ENCODE measurements at regions not wholly inside any gene's neighbourhood (a gene's known extent, or its start where the extent isn't known, plus 50 kb on each side); places are given as distances from the start of the nearest gene placed in this dataset.

DNA sequence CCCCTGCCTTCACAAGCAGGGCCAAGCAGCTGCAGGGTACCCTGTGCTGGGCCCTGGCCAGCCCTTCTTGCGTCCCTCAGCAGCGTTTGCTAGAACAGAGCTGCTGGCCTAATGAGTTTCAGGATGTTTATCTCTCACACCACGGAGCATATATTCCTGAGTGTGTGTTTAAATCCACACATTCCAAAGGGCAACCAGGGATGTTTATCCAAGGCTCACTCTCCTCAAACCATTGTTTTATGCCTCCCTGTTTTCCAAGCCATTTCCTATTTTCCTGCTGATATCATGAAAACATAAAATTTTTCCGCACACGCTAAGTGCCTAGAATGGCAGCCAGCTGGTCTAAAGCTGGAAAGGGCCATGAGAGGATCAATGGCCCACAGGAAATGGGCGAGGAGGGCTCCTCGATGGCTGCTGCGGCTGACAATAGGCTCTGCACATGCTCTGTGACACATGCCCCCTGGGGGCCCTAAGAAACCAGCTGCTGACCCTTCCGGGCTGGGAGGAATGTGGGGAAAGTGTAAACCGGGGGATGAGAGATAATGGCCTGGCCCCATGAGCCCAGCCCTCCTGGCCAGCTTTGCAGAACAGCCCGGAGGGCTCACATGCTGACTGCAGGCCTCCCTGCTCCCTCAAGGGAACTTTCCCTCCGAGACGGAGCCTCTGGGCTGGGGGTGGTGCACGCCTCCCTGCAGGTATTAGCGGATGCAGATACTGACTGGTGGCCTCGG, 194.0 kb downstream of the NDUFA10 start:
- peak in 1 of 2 donors; percentile 13 for DNase-seq

GRCh38 chr2:239830121-239831000, 194.8 kb downstream of the NDUFA10 start:
- DNase-seq: peak in 1 of 2 donors; percentile 16

GRCh38 chr2:239829326-239829725, 195.8 kb downstream of the NDUFA10 start:
- DNase-seq: peak in 1 of 2 donors; percentile 6

DNA sequence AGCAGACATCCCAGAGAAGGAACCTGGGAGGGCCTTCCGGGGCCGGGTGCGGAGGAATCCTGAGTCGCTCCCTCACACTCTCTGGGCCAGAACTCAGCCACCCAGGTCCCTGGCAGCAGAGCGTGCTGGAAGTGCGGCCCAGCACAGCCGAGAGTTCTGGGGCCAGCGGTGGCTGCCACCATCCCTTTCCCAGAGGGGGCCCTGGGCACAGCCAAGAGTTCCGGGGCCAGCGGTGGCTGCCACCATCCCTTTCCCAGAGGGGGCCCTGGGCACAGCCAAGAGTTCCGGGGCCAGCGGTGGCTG, 196.2 kb downstream of the NDUFA10 start:
- DNase-seq: peak in 1 of 2 donors; percentile 1

DNA sequence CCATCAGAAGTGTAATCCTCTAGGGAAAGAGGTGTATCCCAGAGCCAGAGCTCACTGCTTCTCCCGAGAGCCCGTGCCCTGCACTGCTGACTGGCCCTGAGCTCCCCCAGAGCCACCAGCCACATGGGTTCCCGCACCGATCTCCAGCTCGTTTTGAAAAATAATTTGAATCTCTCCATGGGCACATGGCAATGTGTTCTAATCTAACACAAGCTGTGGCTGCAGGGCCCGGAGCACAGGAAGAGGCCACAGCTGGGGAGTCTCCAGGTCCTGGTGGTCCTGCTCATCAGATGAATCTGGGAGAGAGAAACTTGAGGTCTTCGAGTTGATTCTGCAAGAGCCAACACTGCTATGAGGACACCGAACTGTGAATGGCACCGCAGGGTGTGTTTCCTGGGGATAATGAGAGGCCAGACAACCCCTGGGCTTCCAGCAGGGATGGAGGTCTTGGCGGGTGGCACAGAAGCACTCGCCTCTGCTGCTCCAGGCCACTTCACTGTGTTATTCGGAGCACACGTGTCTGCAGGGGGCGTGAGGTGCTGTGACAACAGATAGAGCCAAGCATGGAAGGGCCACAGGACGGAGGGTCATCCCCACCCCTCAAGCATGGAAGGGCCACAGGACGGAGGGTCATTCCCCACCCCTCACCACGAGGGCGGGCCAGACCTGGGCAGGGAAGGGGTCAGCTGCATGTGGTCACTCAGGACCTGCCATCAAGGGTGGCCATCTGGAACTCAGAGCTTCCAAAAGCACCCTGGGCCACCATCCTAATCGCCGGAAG, 196.8 kb downstream of the NDUFA10 start:
- DNase-seq: peak in 1 of 2 donors; percentile 8

DNA sequence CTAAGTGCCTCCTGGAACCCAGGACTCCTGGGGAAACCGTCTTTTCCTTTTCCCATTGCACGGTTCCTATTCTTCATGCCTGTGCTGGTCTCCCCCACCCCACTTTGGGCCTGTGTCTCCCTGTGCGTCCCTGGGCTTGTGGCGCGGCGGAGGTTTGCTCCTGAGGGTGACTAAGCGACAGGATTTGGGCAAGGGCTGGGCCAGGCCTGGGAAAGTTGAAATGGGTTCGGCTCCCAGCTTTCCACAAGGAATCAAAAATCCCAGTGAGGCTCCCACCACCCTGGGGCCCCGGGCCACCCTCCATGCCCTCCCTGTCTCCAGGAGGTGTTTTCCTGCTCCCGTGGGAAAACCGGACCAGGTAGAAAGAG, 197.6 kb downstream of the NDUFA10 start:
- peak in 1 of 2 donors; percentile 4 for DNase-seq

- peak in 1 of 2 donors; percentile 11 for DNase-seq
Measured at GRCh38 chr2:239826786-239827522, 198.2 kb downstream of the NDUFA10 start.

DNA sequence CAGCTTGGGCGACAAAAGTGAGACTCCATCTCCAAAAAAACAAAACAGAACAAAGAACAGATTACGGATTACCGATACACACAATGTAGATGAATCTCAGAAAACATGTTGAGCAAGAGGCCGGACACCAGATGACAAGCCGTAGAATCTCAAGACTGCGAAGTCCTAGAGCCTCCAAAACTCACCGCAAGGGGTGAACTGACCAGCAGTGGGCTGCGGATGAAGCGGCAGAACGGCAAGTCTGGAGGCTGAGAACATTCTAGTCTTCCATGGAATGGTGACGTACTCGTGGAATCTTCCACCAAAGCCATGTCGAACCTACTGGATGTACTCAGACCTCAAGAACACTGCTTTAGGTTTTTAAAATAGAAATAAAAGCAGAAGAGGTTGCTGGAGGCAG, 198.8 kb downstream of the NDUFA10 start:
- peak in 1 of 2 donors; percentile 7 for DNase-seq

DNA sequence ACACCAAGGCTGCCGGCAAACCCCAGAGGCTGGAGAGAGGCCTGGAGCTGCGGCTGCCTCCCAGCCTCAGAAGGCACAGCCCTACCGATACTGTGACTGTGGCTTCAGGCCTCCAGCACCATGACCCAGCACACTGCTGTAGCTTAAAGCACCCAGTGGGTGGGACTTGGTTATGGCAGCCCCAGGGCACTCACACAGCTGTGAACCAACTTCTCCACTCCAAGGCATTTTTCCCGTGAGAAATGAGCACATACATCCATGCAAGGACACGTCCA, 199.5 kb downstream of the NDUFA10 start:
- DNase-seq: no peak

GRCh38 chr2:239824866-239825704, 200.1 kb downstream of the NDUFA10 start:
- peak in 1 of 2 donors; percentile 11 for DNase-seq

GRCh38 chr2:239824046-239824694, 201.0 kb downstream of the NDUFA10 start:
- DNase-seq: peak in 1 of 2 donors; percentile 8

DNA sequence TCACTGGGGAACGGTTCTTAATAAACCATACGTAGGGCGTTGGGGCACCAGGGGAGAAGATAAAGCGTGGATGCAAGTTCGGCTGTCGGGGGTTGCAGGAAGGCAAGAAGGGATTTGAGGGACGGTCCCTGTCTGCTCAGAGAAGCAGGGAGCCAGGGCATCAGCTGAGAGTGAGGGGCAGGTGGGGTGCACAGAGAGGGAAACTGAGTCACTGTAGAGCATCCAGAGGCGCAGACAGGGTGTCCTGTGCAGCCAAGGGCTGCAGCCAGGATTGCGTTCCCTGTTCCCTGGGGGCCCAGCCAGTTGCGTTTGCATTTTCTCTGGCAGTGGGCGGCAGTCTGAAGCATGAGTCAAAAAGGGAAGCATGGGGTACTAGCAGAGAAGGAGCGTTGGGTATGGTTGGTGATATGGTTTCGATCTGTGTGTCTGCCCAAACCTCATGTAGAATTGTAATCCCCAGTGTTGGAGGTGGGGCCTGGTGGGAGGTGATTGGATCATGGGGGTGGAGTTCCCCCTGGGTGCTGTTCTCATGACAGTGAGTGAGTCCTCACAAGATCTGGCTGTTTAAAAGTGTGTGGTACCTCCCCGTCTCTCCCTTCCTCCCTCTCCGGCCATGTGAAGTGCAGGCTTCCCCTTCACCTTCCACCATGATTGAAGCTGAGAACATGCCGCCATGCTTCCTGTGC, 202.9 kb downstream of the NDUFA10 start:
- DNase-seq: peak; percentile 13 to 19

DNA sequence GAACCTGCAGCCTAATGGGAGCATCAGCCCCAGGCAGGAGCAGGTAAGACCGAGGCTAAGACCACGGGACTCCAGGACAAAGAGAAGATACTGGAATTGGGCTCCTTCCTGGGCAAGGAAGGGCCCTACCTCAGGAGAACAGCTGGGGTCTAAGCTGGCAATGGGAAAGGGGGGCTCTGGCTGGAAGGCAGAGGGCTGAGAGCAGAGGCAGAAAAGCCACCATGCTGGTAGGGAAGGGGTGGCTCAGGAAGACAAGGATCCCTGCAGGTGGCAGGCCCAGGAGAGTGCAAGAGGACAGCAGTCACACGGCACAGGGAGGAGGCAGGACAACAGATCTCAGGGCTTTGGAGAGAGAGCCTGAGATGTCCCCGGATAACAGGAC, 203.5 kb downstream of the NDUFA10 start:
- DNase-seq: no peak

DNA sequence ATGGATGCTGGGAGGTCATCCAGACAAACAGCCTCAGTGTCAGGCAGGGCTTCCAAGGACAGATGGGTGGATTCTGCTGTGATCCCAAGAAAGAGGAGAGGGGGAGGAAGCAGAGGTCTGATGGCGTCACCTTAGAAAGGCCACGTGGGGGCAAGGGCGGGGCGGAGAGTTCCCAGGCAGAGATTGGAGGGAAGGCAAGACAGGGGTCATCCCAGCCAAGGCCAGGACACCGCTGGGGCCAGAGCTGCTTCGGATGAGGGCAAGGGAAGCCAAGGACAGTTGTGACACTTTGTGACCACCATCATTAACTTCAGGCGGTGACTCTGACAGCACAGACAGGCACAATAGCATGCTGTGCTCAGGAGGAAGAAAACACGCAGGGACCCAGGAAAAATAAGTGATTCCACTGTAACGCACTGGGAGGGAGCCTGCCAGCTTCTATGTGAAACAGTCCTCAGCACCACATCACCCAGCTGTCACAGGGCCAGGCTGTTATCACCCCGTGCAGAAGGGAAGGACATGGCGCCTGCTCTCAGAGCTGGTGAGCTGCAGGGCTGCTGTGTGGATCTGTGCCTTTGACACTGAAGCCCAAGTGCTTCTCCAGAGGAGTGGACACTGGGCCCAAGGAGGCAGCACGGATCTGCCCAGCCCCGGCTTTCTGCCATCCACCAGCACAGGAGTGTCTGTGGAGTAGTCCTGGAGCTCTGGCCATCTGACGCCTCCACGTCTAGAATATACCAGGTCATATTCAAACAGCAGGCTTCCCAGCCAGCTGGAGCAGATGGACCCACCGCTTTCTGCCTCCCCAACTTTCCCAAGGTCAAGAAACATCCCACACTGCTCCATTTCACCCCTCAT, 204.1 kb downstream of the NDUFA10 start:
- peak in 1 of 2 donors; percentile 9 for DNase-seq

GRCh38 chr2:239819974-239820555, 205.1 kb downstream of the NDUFA10 start:
- DNase-seq: peak; percentile 14 to 28

DNA sequence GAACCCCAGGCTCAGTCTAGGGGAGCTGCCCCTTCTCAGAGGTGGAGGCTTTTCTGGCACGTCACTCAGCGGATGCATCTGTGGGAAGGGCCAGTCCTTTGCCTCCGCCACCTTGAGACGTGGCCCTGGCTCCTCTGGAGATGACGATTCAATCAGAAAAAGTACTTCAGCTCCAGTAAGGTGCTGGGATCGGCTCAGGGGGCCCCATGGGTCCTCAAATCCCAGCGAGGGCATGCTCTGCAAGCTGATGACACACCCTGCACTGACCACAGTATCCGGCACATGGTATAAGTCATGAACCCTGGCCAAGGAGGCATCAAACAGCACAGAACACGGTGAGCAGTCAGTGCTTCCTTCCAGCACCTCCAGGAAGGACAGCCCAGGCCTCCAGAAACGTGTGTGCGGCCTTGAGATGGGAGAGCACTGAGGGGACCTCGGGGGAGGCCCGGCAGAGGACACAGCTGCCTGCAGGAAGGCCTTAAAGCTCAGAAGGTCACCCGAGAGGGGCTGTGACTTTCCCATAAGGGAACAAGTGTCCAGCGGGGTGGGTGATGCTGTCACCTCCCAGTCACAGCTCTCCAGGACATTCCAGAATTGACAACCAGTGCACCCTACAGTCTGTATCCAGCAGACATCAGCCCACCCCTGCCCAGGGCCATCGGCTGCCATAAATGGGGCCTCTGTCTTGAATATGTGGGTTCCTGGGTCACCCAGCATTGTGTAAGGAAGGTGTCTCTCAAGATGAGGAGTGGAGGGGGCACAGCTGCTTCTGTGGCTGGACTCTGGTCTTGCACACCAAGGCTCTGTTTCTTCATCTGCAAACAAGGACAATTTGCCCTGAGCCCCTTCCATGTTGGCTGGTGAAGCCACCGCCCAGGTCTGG, 205.8 kb downstream of the NDUFA10 start:
- DNase-seq: no peak

DNA sequence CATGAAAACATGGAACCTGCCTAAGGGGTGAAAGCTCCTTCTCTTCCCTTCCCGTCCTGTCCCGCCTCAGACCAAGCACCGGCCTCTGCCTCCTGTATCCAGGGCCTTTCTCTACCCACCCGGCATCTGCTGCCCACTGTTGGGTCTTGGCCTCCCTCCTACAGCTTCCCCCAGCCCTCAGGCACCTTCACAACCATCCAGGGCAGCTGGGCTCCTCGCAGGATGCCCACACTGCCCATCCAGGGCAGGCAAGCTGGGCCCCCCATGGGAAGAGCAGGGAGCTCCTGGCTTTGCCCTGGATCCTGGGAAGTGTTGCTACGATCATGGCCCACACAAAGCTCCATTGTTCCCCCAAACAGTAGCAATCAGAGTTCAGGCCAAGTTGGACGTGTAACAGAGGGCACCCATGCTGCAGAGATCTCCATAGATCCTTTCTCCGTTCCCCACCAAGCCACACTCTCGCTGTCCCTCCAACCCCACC, 206.6 kb downstream of the NDUFA10 start:
- no peak for DNase-seq

- peak in 1 of 2 donors; percentile 9 for DNase-seq
Measured at GRCh38 chr2:239818086-239818485, 207.1 kb downstream of the NDUFA10 start.
